Panc1 (cell line): ENCODE measurements at regions not wholly inside any gene's neighbourhood (a gene's known extent, or its start where the extent isn't known, plus 50 kb on each side); places are given as distances from the start of the nearest gene placed in this dataset.

Experiments
- POLR2AphosphoS5 ChIP-seq: IDR thresholded peaks from 2 replicates; pipeline ENCODE4 v1.6.1; 2012; ENCODE audit warnings: mild to moderate bottlenecking, low read depth, low read length, moderate library complexity
- SIN3A ChIP-seq: IDR thresholded peaks from 2 replicates; pipeline ENCODE4 v1.6.1; 2012; ENCODE audit warnings: low read depth, mild to moderate bottlenecking, low read length, moderate library complexity, borderline replicate concordance; ENCODE audit not compliant: insufficient read depth
- TCF7L2 ChIP-seq: IDR thresholded peaks from 2 replicates; pipeline ENCODE4 v1.6.1; 2011; ENCODE audit warnings: mild to moderate bottlenecking, low read depth, low read length, inconsistent platforms
- TF ChIP-seq, protein P1 (sequence below): fragments of 450-650 bp; IDR thresholded peaks from 2 replicates; pipeline ENCODE4 v1.5.1; 2017; ENCODE audit warnings: mild to moderate bottlenecking
- TF ChIP-seq, protein P2 (sequence below), 2 experiments: IDR thresholded peaks; 2 replicates each; pipeline ENCODE4 v1.6.1; 2011 to 2012; ENCODE audit warnings: low read depth in 2 of 2, control low read depth in 1 of 2, low read length in 1 of 2, mild to moderate bottlenecking in 1 of 2, moderate library complexity in 1 of 2; ENCODE audit not compliant: insufficient read depth in 1 of 2

DNA sequence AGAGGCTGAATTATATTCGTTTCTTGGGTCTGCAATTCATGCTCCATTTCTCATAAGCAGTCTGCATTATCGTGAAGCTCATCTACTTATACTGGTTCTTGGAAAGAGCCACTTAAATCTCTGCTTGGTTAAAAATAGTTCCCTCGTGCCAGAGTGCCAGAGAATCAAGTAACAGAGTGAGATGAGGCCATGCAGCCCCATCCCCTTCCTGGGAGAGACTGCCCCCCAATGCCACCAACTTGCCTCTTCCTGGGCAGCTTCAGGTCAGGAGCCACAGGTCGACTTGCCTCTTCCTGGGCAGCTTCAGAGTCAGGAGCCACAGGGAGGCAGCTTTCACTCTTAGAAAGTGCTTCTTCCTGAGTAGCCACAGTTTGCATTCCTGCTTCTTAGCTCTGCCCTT lies 223.9 kb upstream of the ZBED5 start:
- TF ChIP-seq, protein P1, sequence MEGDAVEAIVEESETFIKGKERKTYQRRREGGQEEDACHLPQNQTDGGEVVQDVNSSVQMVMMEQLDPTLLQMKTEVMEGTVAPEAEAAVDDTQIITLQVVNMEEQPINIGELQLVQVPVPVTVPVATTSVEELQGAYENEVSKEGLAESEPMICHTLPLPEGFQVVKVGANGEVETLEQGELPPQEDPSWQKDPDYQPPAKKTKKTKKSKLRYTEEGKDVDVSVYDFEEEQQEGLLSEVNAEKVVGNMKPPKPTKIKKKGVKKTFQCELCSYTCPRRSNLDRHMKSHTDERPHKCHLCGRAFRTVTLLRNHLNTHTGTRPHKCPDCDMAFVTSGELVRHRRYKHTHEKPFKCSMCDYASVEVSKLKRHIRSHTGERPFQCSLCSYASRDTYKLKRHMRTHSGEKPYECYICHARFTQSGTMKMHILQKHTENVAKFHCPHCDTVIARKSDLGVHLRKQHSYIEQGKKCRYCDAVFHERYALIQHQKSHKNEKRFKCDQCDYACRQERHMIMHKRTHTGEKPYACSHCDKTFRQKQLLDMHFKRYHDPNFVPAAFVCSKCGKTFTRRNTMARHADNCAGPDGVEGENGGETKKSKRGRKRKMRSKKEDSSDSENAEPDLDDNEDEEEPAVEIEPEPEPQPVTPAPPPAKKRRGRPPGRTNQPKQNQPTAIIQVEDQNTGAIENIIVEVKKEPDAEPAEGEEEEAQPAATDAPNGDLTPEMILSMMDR: no peak; the same call in 1 of the 2 replicates
- TF ChIP-seq, protein P2, sequence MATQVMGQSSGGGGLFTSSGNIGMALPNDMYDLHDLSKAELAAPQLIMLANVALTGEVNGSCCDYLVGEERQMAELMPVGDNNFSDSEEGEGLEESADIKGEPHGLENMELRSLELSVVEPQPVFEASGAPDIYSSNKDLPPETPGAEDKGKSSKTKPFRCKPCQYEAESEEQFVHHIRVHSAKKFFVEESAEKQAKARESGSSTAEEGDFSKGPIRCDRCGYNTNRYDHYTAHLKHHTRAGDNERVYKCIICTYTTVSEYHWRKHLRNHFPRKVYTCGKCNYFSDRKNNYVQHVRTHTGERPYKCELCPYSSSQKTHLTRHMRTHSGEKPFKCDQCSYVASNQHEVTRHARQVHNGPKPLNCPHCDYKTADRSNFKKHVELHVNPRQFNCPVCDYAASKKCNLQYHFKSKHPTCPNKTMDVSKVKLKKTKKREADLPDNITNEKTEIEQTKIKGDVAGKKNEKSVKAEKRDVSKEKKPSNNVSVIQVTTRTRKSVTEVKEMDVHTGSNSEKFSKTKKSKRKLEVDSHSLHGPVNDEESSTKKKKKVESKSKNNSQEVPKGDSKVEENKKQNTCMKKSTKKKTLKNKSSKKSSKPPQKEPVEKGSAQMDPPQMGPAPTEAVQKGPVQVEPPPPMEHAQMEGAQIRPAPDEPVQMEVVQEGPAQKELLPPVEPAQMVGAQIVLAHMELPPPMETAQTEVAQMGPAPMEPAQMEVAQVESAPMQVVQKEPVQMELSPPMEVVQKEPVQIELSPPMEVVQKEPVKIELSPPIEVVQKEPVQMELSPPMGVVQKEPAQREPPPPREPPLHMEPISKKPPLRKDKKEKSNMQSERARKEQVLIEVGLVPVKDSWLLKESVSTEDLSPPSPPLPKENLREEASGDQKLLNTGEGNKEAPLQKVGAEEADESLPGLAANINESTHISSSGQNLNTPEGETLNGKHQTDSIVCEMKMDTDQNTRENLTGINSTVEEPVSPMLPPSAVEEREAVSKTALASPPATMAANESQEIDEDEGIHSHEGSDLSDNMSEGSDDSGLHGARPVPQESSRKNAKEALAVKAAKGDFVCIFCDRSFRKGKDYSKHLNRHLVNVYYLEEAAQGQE (IDR thresholded peaks at IDR 0.05; ENCODE audit: insufficient read depth in 1 of 2, low read depth in 2 of 2, low read length in 1 of 2): no peak
- TF ChIP-seq POLR2AphosphoS5 (no peak), SIN3A (no peak), TCF7L2 (no peak)
